MM.1S (cell line): ENCODE measurements at regions not wholly inside any gene's neighbourhood (a gene's known extent, or its start where the extent isn't known, plus 50 kb on each side); places are given as distances from the start of the nearest gene placed in this dataset.

Source experiments
- EZH2 ChIP-seq: fragments of 300-600 bp; sonication (generic); optimal IDR thresholded peaks from 2 replicates; pipeline ENCODE3; 2017; ENCODE audit warnings: low read depth, mild to moderate bottlenecking, antibody characterized with exemption, low read length, mixed read lengths
- EZH2phosphoT487 ChIP-seq: fragments of 300-600 bp; sonication (generic); IDR thresholded peaks from 2 replicates; pipeline ENCODE4 v1.6.1; 2018; ENCODE audit warnings: antibody characterized with exemption, low read length
- TF ChIP-seq, protein P1 (sequence below): fragments of 300-600 bp; sonication (generic); IDR thresholded peaks from 2 replicates; pipeline ENCODE4 v1.5.1; 2016; ENCODE audit warnings: antibody characterized with exemption, low read length, mixed read lengths

DNA sequence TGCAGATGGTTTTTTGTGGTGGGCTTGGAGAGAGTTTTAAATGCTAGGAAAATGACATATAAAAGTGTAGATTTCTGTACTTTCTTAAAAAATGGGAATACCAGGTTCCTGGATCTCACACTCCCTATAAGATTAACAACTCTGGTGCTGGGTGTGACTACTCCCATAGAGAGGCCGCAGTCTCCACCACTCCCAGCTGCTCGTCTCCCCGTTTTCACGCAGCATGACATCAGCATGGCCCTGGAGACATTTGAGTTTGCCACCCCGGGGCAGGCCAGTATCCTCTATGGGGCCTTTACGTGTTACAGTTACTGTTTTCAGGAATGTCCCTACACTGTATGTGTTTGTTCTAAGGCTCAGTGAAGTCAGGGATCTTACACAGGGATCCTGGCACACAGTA is 126.7 kb upstream of the ATP2B2 start:
- TF ChIP-seq, protein P1, sequence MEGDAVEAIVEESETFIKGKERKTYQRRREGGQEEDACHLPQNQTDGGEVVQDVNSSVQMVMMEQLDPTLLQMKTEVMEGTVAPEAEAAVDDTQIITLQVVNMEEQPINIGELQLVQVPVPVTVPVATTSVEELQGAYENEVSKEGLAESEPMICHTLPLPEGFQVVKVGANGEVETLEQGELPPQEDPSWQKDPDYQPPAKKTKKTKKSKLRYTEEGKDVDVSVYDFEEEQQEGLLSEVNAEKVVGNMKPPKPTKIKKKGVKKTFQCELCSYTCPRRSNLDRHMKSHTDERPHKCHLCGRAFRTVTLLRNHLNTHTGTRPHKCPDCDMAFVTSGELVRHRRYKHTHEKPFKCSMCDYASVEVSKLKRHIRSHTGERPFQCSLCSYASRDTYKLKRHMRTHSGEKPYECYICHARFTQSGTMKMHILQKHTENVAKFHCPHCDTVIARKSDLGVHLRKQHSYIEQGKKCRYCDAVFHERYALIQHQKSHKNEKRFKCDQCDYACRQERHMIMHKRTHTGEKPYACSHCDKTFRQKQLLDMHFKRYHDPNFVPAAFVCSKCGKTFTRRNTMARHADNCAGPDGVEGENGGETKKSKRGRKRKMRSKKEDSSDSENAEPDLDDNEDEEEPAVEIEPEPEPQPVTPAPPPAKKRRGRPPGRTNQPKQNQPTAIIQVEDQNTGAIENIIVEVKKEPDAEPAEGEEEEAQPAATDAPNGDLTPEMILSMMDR: no peak
- TF ChIP-seq EZH2 (no peak), EZH2phosphoT487 (no peak)
